HL-60 (cell line): ENCODE measurements at regions not wholly inside any gene's neighbourhood (a gene's known extent, or its start where the extent isn't known, plus 50 kb on each side); places are given as distances from the start of the nearest gene placed in this dataset.

Experiments used
- DNase-seq, 2 experiments: peaks; one replicate each; pipeline ENCODE4 v3.0.0-alpha.2; 2010 to 2020; ENCODE audit warnings: low read depth in 1 of 2, low spot score in 1 of 2
- H3K27ac ChIP-seq: fragments of 250-450 bp; sonication (Bioruptor Pico); replicated peaks from 2 replicates; pipeline ENCODE4 v1.5.1; 2020; ENCODE audit warnings: mild to moderate bottlenecking, moderate library complexity
- H3K27me3 ChIP-seq: fragments of 250-450 bp; sonication (Bioruptor Pico); 2 replicates; pipeline ENCODE4 v1.5.1; 2021; ENCODE audit warnings: mild to moderate bottlenecking, moderate library complexity; ENCODE audit not compliant: insufficient read depth, poor library complexity, severe bottlenecking
- H3K4me3 ChIP-seq: replicated peaks from 2 replicates; pipeline ENCODE4 v1.5.1; 2011; ENCODE audit warnings: mild to moderate bottlenecking, control low read depth, low read length; ENCODE audit not compliant: insufficient read depth
- GABPA ChIP-seq: IDR thresholded peaks from 2 replicates; pipeline ENCODE4 v1.6.1; 2012; ENCODE audit warnings: low read depth
- POLR2AphosphoS5 ChIP-seq: IDR thresholded peaks from 2 replicates; pipeline ENCODE4 v1.6.1; 2012; ENCODE audit warnings: low read depth
- SPI1 ChIP-seq: IDR thresholded peaks from 2 replicates; pipeline ENCODE4 v1.6.1; 2012; ENCODE audit warnings: low read depth, mild to moderate bottlenecking, borderline replicate concordance
- TF ChIP-seq, protein P1 (sequence below): IDR thresholded peaks from 2 replicates; pipeline ENCODE4 v1.6.1; 2012; ENCODE audit warnings: low read depth; ENCODE audit not compliant: insufficient replicate concordance
- TF ChIP-seq, protein P2 (sequence below): IDR thresholded peaks from one replicate; pipeline ENCODE4 v1.5.1; 2011; ENCODE audit warnings: low read length, control low read depth, inconsistent platforms; ENCODE audit not compliant: insufficient read depth

DNA sequence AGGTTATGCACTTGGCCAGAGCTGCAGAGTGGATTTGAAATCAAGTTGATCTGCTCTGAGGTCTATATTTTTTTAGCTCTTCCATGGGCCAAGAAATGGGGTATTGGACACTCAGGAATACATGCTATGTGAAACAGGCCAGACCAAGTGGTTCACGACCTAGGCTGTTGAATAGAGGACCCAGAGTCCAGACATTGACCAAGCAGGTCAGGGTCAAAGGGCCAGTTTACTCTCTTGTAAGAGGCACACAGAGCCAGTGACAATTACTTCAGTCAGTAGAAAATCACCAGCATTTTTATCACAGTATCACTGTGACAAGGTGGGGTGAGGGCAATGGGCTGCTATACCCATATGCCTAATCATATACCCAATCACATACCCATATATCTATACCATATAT is 320.6 kb upstream of the RORA start:
- Histone ChIP-seq H3K4me3 (no peak overlapping the region), H3K27ac (no peak overlapping the region), H3K27me3 (no peaks in the 10 kb centered on the region)
- no peak for TF ChIP-seq GABPA
- TF ChIP-seq POLR2AphosphoS5, result no peak
- TF ChIP-seq, protein P1, sequence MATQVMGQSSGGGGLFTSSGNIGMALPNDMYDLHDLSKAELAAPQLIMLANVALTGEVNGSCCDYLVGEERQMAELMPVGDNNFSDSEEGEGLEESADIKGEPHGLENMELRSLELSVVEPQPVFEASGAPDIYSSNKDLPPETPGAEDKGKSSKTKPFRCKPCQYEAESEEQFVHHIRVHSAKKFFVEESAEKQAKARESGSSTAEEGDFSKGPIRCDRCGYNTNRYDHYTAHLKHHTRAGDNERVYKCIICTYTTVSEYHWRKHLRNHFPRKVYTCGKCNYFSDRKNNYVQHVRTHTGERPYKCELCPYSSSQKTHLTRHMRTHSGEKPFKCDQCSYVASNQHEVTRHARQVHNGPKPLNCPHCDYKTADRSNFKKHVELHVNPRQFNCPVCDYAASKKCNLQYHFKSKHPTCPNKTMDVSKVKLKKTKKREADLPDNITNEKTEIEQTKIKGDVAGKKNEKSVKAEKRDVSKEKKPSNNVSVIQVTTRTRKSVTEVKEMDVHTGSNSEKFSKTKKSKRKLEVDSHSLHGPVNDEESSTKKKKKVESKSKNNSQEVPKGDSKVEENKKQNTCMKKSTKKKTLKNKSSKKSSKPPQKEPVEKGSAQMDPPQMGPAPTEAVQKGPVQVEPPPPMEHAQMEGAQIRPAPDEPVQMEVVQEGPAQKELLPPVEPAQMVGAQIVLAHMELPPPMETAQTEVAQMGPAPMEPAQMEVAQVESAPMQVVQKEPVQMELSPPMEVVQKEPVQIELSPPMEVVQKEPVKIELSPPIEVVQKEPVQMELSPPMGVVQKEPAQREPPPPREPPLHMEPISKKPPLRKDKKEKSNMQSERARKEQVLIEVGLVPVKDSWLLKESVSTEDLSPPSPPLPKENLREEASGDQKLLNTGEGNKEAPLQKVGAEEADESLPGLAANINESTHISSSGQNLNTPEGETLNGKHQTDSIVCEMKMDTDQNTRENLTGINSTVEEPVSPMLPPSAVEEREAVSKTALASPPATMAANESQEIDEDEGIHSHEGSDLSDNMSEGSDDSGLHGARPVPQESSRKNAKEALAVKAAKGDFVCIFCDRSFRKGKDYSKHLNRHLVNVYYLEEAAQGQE, result no peak
- TF ChIP-seq, protein P2, sequence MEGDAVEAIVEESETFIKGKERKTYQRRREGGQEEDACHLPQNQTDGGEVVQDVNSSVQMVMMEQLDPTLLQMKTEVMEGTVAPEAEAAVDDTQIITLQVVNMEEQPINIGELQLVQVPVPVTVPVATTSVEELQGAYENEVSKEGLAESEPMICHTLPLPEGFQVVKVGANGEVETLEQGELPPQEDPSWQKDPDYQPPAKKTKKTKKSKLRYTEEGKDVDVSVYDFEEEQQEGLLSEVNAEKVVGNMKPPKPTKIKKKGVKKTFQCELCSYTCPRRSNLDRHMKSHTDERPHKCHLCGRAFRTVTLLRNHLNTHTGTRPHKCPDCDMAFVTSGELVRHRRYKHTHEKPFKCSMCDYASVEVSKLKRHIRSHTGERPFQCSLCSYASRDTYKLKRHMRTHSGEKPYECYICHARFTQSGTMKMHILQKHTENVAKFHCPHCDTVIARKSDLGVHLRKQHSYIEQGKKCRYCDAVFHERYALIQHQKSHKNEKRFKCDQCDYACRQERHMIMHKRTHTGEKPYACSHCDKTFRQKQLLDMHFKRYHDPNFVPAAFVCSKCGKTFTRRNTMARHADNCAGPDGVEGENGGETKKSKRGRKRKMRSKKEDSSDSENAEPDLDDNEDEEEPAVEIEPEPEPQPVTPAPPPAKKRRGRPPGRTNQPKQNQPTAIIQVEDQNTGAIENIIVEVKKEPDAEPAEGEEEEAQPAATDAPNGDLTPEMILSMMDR, result no peak
- no peak for TF ChIP-seq SPI1
- no peak for DNase-seq

DNA sequence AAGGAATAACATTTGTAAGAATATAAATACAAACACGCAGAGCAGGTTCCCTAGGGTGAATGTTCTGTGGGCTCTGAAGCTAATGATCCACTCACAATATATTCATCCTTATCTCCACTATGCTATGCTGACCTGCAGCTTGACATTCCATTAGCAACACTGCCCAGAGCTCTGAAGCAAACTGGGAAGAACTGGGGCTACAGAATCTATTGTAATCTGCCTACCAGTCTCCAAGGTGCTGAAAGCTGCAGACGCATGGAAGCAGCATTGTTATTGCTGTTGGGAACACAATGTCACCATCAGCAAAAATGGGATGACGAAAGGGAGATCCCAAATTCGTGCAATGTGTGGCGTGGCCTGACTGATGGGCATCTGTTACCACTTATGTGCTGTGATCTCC is 316.7 kb upstream of the RORA start:
- Histone ChIP-seq H3K4me3 (no peak overlapping the region), H3K27me3 (no peaks in the 10 kb centered on the region), H3K27ac (no peak overlapping the region)
- DNase-seq, result no peak
- no peak for TF ChIP-seq GABPA
- TF ChIP-seq SPI1, result no peak
- TF ChIP-seq, protein P2, result no peak
- no peak for TF ChIP-seq POLR2AphosphoS5
- TF ChIP-seq, protein P1, result peak; percentile 58

DNA sequence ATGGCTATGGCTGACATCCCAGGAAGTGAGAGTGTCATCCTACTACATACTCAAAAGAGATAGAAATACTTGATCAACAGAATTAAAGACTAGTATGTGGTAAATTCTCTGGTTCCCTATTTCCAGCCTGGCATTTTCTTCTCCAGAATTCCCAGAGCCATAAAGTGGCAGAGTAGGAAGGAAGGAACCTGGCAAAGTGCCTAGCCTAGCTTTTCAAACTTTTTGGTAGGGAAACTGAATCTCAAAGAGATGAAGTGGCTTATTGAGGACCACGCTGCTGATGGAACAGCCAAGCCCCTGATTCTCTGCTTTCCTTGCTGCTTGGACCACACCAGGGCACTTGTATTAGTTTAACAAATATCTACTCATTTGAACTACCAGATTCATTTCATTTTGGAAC is 312.4 kb upstream of the RORA start:
- no peak for TF ChIP-seq SPI1
- TF ChIP-seq, protein P1, result no peak
- TF ChIP-seq, protein P2, result no peak
- TF ChIP-seq POLR2AphosphoS5, result no peak
- TF ChIP-seq GABPA, result no peak
- no peak for DNase-seq
- Histone ChIP-seq H3K4me3 (no peak overlapping the region), H3K27ac (no peak overlapping the region), H3K27me3 (no peaks in the 10 kb centered on the region)
